Adipocyte (in vitro differentiated cells): ENCODE measurements at regions not wholly inside any gene's neighbourhood (a gene's known extent, or its start where the extent isn't known, plus 50 kb on each side); places are given as distances from the start of the nearest gene placed in this dataset.
"Not testable (repeated sequence)": the region's sequence is repeated elsewhere in the genome, so short reads cannot be mapped to it uniquely, and the experiment has no call there.

Source experiments
- DNase-seq: peaks from one replicate; pipeline ENCODE4 v3.0.0-alpha.2; 2015; ENCODE audit warnings: low read depth
- H3K27me3 ChIP-seq: replicated peaks from 2 replicates; pipeline ENCODE4 v1.7.0; 2013; ENCODE audit warnings: mild to moderate bottlenecking, low read length, moderate library complexity; ENCODE audit not compliant: control insufficient read depth, insufficient read depth
- H3K36me3 ChIP-seq: 2 replicates; pipeline ENCODE4 v1.7.0; 2013; ENCODE audit warnings: low read length, mild to moderate bottlenecking, moderate library complexity; ENCODE audit not compliant: control insufficient read depth, insufficient read depth, severe bottlenecking
- H3K4me1 ChIP-seq: 2 replicates; pipeline ENCODE4 v1.7.0; 2013; ENCODE audit warnings: mild to moderate bottlenecking, low read length, moderate library complexity; ENCODE audit not compliant: control insufficient read depth, insufficient read depth
- H3K4me3 ChIP-seq: 2 replicates; pipeline ENCODE4 v1.7.0; 2013; ENCODE audit warnings: mild to moderate bottlenecking, low read length, moderate library complexity
- H3K9ac ChIP-seq: 2 replicates; pipeline ENCODE4 v1.7.0; 2013; ENCODE audit warnings: mild to moderate bottlenecking, low read length, moderate library complexity
- H3K9me3 ChIP-seq: 2 replicates; pipeline ENCODE4 v1.7.0; 2013; ENCODE audit warnings: mild to moderate bottlenecking, low read length, moderate library complexity; ENCODE audit not compliant: control insufficient read depth

DNA sequence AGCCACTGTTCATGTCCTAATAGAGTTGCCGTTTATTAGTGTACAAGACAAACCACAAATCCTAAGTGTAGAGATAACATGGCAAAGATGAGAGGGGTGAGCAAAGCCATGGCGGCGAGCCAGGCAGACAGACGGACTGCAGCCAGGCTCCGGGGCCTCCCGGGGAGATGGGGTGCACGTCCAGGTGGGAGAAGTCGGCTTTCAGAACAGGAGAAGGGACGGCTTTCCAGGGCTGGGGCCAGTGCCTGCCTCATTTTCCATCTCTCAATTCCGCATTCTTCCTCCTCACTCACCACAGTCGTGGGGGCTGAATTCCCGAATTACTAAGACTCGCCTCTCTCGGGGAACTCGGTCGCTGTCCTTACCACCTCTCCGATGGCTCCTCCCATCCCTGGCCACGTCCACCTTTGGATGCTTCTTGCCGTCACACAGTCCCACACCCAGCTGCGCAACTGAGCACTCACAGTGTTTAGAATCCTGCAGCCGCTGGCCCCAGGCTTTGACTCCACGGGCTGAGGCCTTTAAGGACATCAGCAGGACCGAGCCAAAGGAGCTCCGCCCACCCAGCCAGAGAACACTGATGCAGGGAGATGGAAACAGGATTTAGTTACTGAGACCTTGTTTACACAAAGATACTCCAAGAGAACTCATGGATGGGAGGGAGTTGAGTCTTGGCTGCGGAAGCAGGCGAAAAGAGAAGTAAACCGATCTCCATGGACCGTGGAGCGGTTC lies 59.7 kb downstream of the RNF112 start:
- H3K36me3 ChIP-seq: no peaks in the 10 kb centered on the region
- peaks cover 13% of the 10 kb centered on the region for H3K4me1 ChIP-seq
- H3K4me3 ChIP-seq: peak overlapping the region; percentile 73
- DNase-seq: peak; percentile 51
- H3K27me3 ChIP-seq: no peaks in the 10 kb centered on the region
- H3K9me3 ChIP-seq: peaks cover 2% of the 10 kb centered on the region
- H3K9ac ChIP-seq: peak overlapping the region; percentile 76

DNA sequence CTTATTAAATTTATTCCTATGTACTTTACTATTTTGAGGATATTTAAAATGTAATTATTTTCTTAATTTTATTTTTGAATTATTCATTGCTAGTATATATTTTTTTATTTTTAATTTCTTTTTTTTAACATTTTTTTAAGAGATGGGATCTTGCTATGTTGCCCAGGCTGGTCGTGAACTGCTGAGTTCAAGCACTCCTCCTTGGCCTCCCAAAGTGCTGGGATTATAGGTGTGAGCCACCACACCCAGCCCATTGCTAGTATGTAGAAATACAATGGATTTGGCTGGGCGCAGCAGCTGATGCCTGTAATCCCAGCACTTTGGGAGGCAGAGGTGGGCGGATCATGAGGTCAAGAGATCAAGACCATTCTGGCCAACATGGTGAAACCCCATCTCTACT lies 59.2 kb upstream of the SLC47A1 start:
- H3K9me3 ChIP-seq, H3K4me3 ChIP-seq, H3K36me3 ChIP-seq, DNase-seq, H3K9ac ChIP-seq, H3K27me3 ChIP-seq: not testable (repeated sequence)
- H3K4me1 ChIP-seq: peaks cover 13% of the 10 kb centered on the region

DNA sequence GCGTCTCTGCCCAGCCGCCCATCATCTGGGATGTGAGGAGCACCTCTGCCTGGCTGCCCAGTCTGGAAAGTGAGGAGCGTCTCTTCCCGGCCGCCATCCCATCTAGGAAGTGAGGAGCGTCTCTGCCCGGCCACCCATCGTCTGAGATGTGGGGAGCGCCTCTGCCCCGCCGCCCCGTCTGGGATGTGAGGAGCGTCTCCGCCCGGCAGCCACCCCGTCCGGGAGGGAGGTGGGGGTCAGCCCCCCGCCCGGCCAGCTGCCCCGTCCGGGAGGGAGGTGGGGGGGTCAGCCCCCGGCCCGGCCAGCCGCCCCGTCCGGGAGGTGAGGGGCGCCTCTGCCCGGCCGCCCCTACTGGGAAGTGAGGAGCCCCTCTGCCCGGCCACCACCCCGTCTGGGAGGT lies 57.9 kb upstream of the SLC47A1 start:
- H3K36me3 ChIP-seq, H3K9ac ChIP-seq, H3K27me3 ChIP-seq, H3K4me3 ChIP-seq, H3K4me1 ChIP-seq, DNase-seq, H3K9me3 ChIP-seq: not testable (repeated sequence)

DNA sequence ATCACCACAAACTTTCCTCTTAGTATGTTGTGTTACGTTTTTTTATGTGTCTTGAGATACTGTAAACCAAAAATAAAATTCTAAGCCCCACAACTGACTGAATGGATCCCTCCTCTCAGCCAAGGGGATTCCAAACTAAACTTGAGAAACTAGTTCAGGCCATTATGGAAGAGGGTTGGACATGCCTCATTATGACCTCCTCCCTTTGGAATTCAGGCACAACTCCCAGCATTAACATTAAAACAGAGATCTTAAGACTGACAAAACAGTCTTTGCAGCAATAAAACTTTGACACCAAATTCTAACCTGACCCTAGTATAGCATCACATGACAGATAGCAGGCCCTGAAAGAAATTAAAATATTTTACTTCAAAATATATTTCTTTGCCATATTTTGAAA lies 51.1 kb upstream of the SLC47A1 start:
- Histone ChIP-seq H3K4me3 (no peak overlapping the region), H3K4me1 (peaks cover 28% of the 10 kb centered on the region), H3K36me3 (no peaks in the 10 kb centered on the region), H3K9me3 (no peaks in the 10 kb centered on the region), H3K27me3 (no peaks in the 10 kb centered on the region), H3K9ac (no peak overlapping the region)
- peak; percentile 70 for DNase-seq
